ENCODE measurements at regions not wholly inside any gene's neighbourhood (a gene's known extent, or its start where the extent isn't known, plus 50 kb on each side); places are given as distances from the start of the nearest gene placed in this dataset.

GRCh38 chr19:30225676-30226463, 146.3 kb upstream of the ZNF536 start:
- TF ChIP-seq EZH2phosphoT487 (IDR thresholded peaks at IDR 0.05; ENCODE audit: low read length): no peak
- TF ChIP-seq, protein P1, sequence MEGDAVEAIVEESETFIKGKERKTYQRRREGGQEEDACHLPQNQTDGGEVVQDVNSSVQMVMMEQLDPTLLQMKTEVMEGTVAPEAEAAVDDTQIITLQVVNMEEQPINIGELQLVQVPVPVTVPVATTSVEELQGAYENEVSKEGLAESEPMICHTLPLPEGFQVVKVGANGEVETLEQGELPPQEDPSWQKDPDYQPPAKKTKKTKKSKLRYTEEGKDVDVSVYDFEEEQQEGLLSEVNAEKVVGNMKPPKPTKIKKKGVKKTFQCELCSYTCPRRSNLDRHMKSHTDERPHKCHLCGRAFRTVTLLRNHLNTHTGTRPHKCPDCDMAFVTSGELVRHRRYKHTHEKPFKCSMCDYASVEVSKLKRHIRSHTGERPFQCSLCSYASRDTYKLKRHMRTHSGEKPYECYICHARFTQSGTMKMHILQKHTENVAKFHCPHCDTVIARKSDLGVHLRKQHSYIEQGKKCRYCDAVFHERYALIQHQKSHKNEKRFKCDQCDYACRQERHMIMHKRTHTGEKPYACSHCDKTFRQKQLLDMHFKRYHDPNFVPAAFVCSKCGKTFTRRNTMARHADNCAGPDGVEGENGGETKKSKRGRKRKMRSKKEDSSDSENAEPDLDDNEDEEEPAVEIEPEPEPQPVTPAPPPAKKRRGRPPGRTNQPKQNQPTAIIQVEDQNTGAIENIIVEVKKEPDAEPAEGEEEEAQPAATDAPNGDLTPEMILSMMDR (IDR thresholded peaks at IDR 0.05; ENCODE audit: low read length): no peak
- TF ChIP-seq EZH2 (optimal IDR thresholded peaks at IDR 0.05; ENCODE audit: low read depth, low read length): no peak
- Histone ChIP-seq H3F3A (ENCODE audit: insufficient read depth, low read length) (no peaks in the 10 kb centered on the region), H2AFZ (ENCODE audit: low read length) (no peak overlapping the region), H4K20me1 (ENCODE audit: insufficient read depth, low read length) (no peaks in the 10 kb centered on the region), H3K9ac (ENCODE audit: low read length) (no peak overlapping the region), H3K4me3 (ENCODE audit: low read length) (no peak overlapping the region), H3K4me1 (ENCODE audit: low read length) (no peaks in the 10 kb centered on the region), H3K4me2 (ENCODE audit: low read depth, low read length) (no peak overlapping the region), H3K27ac (ENCODE audit: low read length) (no peak overlapping the region), H3K9me2 (replicated peaks; ENCODE audit: insufficient read depth, low read length) (no peaks in the 10 kb centered on the region), H3K9me3 (replicated peaks; ENCODE audit: insufficient read depth, low read length) (no peaks in the 10 kb centered on the region), H3K27me3 (replicated peaks; ENCODE audit: insufficient read depth, low read length) (peaks cover 86% of the 10 kb centered on the region), H3K36me3 (replicated peaks; ENCODE audit: insufficient read depth, low read length) (no peaks in the 10 kb centered on the region), H3K79me2 (ENCODE audit: low read length) (no peaks in the 10 kb centered on the region)
- DNase-seq: no peak

GRCh38 chr19:30226464-30227011, 145.6 kb upstream of the ZNF536 start:
- no peak overlapping the region for H3K4me3 ChIP-seq (ENCODE audit: low read length)
- peak overlapping the region; percentile 66; the same call in 1 of the 2 replicates for H3K4me2 ChIP-seq (ENCODE audit: low read depth, low read length)
- no peak overlapping the region for H3K9ac ChIP-seq (ENCODE audit: low read length)
- H3K9me2 ChIP-seq (replicated peaks; ENCODE audit: insufficient read depth, low read length): no peaks in the 10 kb centered on the region
- peaks cover 86% of the 10 kb centered on the region for H3K27me3 ChIP-seq (replicated peaks; ENCODE audit: insufficient read depth, low read length)
- H3K9me3 ChIP-seq (replicated peaks; ENCODE audit: insufficient read depth, low read length): no peaks in the 10 kb centered on the region
- no peak overlapping the region for H3K27ac ChIP-seq (ENCODE audit: low read length)
- no peak overlapping the region for H2AFZ ChIP-seq (ENCODE audit: low read length)
- H3K79me2 ChIP-seq (ENCODE audit: low read length): no peaks in the 10 kb centered on the region
- H3K36me3 ChIP-seq (replicated peaks; ENCODE audit: insufficient read depth, low read length): no peaks in the 10 kb centered on the region
- no peaks in the 10 kb centered on the region for H3K4me1 ChIP-seq (ENCODE audit: low read length)
- TF ChIP-seq EZH2phosphoT487 (IDR thresholded peaks at IDR 0.05; ENCODE audit: low read length): no peak
- TF ChIP-seq EZH2 (optimal IDR thresholded peaks at IDR 0.05; ENCODE audit: low read depth, low read length): no peak
- TF ChIP-seq, protein P1 (IDR thresholded peaks at IDR 0.05; ENCODE audit: low read length): no peak
- DNase-seq: no peak
- no peaks in the 10 kb centered on the region for H4K20me1 ChIP-seq (ENCODE audit: insufficient read depth, low read length)
- no peaks in the 10 kb centered on the region for H3F3A ChIP-seq (ENCODE audit: insufficient read depth, low read length)

- H3K27me3 ChIP-seq (replicated peaks; ENCODE audit: insufficient read depth, low read length): peaks cover 86% of the 10 kb centered on the region
- H3K9ac ChIP-seq (ENCODE audit: low read length): no peak overlapping the region
- H3K9me2 ChIP-seq (replicated peaks; ENCODE audit: insufficient read depth, low read length): no peaks in the 10 kb centered on the region
- peak overlapping the region; percentile 42; the same call in 1 of the 2 replicates for H3K4me3 ChIP-seq (ENCODE audit: low read length)
- H3K36me3 ChIP-seq (replicated peaks; ENCODE audit: insufficient read depth, low read length): no peaks in the 10 kb centered on the region
- DNase-seq: no peak
- H2AFZ ChIP-seq (ENCODE audit: low read length): peak overlapping the region; percentile 23; the same call in 1 of the 2 replicates
- H3K27ac ChIP-seq (ENCODE audit: low read length): no peak overlapping the region
- peak overlapping the region; percentile 66 for H3K4me2 ChIP-seq (ENCODE audit: low read depth, low read length)
- TF ChIP-seq EZH2 (optimal IDR thresholded peaks at IDR 0.05; ENCODE audit: low read depth, low read length): no peak
- no peak for TF ChIP-seq EZH2phosphoT487 (IDR thresholded peaks at IDR 0.05; ENCODE audit: low read length)
- TF ChIP-seq, protein P1 (IDR thresholded peaks at IDR 0.05; ENCODE audit: low read length): no peak
- H3K9me3 ChIP-seq (replicated peaks; ENCODE audit: insufficient read depth, low read length): no peaks in the 10 kb centered on the region
- H3K4me1 ChIP-seq (ENCODE audit: low read length): no peaks in the 10 kb centered on the region
- no peaks in the 10 kb centered on the region for H4K20me1 ChIP-seq (ENCODE audit: insufficient read depth, low read length)
- H3K79me2 ChIP-seq (ENCODE audit: low read length): no peaks in the 10 kb centered on the region
- H3F3A ChIP-seq (ENCODE audit: insufficient read depth, low read length): no peaks in the 10 kb centered on the region
Observed at GRCh38 chr19:30227012-30227621, 145.1 kb upstream of the ZNF536 start.

Data from MM.1S (cell line).